ENCODE measurements at regions not wholly inside any gene's neighbourhood (a gene's known extent, or its start where the extent isn't known, plus 50 kb on each side); places are given as distances from the start of the nearest gene placed in this dataset.

DNA sequence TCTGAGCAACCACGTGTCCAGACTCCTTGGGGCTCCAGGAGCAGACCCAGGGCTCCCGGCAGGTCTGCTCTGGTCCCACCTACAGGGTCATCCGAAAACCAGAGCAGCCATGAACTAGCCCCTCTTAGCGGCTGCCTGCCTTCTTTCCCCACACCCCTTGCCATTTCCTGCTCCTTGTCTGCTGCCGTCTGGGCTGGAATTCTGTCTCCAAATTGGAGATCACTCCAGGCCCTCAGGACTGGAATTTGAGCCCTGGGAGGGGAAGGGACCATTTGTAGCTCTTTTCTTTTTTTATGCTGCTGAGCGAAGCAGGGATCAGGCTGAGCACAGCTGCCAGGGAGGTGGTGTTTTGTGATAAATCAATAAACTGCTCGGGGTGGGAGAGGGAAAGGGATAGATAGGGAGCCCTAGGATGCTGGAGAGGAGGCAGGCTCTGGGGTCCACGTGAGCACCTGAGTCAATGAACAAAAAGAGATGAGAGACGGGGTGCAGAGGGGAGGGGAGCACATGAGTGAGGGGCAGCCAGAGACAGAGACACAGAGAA, 257.5 kb downstream of the ENGASE start:
- no peak for DNase-seq (ENCODE audit: low read depth in 2 of 3, low spot score in 2 of 3)

DNA sequence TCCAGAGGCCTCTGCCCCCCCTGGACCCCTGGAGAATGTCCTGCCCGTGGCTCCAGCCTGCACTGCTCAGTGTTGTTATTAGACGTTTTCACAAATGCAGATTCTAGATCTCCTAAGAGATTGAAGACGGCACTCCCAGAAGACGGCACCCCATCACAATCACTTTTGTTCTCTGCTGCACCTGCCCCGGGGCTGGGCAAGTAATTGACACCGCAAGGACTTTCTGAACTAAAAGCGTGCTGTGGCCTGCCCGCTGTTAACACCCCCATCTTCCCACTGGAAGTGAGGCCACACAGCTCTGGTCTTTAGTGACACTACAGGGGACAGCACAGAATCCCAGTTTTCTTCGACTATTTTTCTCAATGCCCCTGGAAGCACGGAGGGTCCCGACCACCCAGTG, 256.9 kb downstream of the ENGASE start:
- DNase-seq (ENCODE audit: low read depth in 2 of 3, low spot score in 2 of 3) = no peak

DNA sequence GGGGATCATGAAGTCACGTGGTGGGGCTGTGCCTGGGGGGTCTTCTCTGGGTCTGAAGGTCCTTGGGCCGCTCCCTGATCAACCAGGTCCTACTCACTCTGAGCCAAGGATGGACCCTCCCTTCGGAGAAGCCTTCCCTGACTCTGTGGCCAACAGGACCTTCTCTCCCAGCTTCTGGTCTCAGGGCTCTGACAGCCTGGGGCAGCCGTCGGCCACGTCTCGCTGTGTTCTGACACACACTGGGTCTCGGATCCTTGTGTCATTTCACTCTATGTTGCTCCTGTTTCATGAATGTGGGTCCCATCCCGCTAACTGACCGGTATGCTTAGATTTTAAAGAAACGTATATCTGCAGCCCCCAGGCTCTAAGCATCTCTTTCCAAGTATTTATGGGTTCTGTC, 256.1 kb downstream of the ENGASE start:
- no peak for DNase-seq (ENCODE audit: low read depth in 2 of 3, low spot score in 2 of 3)

DNA sequence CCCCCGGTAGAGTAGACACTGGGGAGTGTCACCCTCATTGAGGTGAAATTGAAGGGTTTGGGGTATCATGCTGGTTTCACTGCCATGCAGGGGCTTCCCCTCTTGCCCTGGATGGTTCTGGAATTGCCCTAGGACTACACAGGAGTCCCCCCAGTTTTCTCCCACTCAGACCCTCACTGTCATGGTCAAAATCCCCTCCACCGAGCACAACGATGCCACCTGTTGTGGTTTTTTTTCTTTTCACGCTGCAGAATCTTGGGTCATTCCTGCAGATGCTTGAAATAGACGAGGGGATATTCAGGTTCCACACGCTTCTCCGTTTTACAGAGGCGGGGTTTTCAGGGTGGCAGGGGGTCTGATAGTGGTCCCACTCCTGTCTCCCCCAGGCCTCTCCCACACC, 255.6 kb downstream of the ENGASE start:
- no peak for DNase-seq (ENCODE audit: low read depth in 2 of 3, low spot score in 2 of 3)

DNA sequence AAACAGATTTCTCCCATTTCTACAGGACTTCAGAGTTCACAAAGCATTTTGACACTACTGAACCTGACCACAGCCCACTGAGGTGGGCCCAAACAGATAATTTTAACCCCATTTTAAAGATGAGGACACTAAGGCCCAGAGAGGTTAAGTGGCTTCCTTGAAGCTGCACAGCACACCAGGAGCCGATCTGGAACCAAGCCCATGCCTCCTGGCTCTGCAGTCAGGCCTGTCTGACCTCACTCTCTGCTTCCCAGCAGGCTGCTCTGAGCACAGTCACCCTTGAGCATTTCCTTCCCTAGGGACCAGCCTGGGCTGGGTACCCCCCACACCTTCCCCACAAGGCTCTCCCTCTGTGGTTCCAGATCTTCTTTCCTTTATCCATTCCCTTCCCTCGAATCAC, 252.2 kb downstream of the ENGASE start:
- no peak for DNase-seq (ENCODE audit: low read depth in 2 of 3, low spot score in 2 of 3)

DNA sequence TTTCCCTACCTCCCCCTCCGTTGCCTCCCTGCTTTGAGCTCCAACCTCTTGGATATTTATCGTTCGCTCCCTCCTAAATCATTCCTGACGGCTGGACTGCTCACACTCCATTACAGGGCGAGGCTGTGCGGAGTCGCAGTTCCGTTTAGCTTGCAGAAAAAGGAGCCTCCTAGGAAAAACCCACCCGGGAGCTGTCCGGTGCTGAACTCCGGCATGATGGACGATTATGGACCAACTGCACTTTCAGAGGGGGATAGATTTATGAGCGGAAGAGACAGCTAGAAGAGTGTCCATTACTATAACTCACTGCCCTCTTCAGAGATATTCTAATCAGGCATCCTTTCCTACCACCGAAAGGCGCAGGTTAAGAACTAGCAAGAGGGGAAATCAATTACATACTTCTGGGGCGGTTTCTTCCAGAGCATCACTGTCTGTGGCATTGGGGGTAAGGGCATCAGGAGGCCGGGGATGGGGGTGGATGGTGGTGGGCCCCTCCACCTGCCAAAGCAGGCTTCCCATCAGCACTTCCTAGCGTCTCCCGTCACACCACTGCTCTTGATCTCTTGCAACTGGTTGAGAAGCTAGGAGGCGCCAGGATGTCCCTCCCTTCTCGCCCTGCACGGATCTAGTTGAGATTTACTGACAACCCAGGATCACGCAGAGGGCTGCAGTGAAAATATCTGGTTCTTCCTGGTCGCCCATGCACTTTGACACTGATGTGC, 251.2 kb downstream of the ENGASE start:
- peak in 1 of 3 donors; percentile 29 for DNase-seq (ENCODE audit: low read depth in 2 of 3, low spot score in 2 of 3)

DNA sequence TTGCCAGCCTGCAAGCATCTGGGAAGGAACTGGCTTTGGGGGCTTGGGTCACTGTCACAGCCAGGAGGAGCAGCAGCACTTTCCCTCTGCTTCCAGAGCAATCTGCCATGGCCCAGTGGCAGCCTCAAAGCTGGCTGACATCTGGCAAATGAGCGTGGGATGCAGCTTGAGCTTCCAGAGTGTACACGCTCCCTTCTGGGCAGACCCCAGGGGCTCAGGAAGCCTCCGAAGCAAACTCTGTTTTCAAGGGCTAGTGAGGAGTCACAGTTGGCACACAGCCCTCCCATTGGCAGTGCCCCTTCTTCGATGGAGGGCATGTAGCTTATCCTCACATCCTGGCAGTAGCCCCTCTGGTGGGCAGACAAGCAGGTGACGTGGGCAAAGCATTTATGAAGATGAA, 249.6 kb downstream of the ENGASE start:
- DNase-seq (ENCODE audit: low read depth in 2 of 3, low spot score in 2 of 3) = no peak

DNA sequence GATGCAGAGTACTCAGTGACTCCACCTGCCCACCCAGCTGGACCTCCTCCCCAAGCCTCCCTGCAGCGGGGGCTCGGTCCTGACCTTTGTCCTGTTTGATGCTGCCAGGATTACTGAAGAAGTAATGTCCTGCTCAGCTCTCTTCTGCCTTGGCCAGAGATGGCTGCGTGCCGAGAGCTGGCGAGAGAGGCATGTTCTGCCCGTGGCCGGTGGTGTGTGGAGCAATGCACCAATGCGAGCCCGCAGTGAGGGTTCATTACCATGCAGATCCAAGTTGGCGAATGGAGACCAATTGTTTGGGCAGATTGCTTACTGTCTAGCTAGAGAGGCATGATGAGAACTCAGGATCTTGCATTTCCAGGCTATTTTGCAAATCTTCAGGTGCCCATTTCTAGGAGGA, 248.9 kb downstream of the ENGASE start:
- no peak for DNase-seq (ENCODE audit: low read depth in 2 of 3, low spot score in 2 of 3)

DNA sequence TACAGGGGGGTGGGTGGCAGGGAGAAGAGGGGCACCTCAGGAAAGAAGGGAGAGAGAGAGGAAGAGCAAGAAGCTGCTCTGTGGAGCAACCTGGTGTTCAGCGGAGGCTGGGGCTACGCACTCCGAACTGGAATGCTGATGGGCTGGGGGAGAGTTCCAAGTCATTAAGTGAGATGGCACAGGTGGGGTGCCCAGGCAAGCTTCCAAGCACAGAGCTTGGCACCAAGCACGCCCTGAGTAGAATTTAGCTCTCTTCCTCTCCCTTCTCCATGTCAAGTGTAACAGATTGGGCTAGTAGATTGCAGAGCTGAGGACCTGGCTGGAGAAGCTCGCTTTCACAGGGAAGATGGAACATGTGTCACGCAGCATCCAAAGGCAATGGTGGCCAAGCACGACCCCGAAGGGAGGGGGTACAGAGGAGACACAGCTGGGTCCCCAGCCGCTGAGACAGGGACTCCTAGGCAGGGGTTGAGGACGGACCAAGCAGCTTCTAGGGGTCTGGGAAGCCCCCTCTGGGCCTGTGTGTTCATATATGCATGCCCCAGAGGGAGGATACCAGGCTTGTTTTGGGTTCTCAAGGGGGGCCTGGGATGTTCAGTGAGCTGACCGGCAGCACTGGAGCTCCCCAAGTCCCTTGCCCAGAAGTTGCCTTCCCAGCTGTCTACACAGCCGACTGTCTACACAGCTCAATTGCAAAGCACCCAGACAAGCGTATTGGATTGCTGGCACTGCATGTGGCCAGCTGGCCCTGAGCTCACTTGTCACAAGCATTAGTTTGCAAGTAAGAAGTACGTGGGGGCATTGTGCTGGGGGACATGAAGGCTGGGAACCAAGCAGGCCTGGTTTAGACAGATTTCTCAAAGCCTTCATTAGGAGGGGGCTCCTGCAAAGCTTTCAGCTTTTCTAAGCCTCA, 247.8 kb downstream of the ENGASE start:
- no peak for DNase-seq (ENCODE audit: low read depth in 2 of 3, low spot score in 2 of 3)

DNA sequence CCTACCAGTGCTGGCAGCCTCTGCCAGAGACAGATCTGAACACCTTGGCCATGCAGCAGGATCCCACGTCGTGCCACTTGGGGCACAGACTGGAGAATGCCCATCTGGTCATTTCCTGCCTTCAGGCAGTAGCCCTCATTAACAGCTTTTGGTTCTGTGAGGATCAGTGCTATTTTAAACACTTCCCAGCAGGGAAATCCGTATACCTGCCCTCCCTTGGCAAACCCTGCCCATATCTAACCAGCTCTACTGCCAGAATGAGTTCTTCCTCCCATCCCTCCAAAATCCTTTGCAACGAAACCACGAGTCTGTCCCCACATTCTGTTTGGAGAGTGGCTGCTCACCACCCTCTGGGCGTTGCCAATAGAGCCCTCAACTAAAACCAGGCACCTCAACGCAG, 245.7 kb downstream of the ENGASE start:
- DNase-seq (ENCODE audit: low read depth in 2 of 3, low spot score in 2 of 3) = no peak

DNA sequence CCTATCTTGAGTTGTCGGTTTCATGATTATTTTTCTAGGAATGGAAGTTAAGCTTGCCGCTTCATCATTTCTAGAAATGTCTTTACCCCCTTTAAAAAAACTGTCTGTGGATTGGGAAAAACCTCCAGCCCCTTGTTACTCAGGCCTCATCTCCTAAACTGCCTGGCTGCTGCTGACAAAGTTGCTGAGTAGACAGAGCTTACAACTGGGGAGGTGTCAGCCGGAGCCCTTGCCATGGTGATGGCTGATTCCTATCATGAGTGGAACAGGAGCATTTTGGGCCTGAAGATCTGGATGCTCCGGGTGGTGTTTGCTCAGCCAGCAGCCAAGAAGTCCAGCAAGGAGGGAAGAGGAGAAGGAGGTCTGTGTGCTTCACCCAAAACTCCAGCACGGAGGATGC, 243.3 kb downstream of the ENGASE start:
- no peak for DNase-seq (ENCODE audit: low read depth in 2 of 3, low spot score in 2 of 3)

DNA sequence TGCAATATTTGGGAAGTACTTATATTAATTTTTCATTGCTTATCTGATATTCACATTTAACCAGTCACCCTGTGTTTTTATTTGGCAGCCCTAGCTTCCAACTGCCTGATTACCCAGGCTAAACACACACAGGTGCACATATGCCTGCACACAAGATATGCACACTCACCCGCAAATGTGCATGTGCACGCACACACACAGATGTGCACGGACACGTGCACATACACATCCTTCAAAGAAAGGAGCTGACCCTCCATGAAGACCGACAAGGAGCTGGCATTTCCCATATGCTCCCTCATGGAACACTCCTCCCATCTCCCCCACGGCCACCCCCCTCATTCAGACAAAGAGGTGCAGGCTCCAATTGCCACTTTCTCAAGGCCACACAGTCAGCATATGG, 242.2 kb downstream of the ENGASE start:
- DNase-seq (ENCODE audit: low read depth in 2 of 3, low spot score in 2 of 3) = no peak

DNA sequence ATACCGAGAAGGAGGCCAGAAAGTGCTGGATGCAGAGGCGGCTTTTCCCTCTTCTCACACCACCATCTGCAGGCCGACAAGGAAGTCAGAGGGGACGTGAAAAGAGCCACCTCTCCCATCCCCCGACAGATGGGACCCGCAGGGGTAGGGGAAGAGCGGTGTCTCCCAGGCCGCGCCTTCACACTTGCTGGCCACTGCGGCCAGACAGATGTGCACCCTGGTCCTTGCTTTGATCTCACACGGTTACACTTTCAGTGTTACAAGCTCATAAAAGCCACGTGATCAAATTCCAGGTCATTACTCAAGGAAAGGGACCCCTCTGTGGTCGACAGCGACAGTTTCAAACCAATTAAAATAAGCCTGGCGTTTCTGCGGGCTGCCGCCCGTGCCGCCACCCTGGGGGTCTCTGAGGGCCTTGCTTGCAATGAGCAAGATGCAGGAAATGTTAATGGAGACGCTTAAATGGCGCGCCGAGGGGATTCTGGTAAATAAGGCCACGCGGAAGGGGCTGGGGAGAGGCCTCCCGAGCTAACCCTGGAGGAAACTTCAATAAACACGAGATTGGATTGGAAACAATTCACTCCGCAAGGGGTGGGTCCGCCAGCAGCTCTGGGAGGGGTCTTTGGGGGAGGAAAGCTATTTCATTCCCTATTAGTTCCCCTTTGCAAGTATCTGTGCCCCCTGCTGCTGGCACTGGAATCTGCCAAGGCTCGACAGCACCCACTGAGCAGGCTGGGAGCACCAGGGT, 240.9 kb downstream of the ENGASE start:
- no peak for DNase-seq (ENCODE audit: low read depth in 2 of 3, low spot score in 2 of 3)

DNA sequence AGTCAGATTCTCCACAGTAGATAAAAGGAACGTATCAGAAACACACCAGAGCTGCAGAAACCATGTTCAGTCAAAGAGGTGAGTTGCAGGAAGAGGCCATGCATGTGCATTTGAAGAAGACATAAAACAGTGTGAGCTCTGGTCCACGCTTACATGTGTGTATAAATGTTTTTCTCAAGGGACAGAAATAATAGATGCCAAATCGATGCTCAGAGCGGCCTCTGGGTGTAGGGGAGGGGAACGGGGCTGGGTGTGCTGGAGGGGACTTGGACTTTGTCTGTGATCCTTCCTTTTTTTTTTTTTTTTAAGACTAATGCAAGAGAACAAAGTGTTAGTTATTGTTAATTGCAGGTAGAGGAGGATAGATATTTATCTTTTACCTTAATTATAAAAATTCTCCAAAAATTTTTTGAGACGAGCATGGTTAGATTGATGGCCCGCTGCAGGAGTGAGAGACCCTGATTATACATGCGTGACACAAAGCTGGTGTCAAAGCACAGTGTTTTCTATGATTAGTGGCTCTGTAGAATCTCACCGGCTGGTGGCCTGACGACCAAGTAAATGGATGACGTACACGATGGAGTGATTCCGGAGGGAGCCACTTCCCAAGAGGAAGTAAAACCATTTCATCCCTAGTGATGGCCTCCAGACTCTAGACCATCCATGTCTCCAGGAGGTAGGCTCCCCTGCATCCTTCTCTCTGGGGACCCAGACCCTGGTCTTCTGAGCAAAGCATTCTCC, 240.2 kb downstream of the ENGASE start:
- DNase-seq (ENCODE audit: low read depth in 2 of 3, low spot score in 2 of 3) = no peak

DNA sequence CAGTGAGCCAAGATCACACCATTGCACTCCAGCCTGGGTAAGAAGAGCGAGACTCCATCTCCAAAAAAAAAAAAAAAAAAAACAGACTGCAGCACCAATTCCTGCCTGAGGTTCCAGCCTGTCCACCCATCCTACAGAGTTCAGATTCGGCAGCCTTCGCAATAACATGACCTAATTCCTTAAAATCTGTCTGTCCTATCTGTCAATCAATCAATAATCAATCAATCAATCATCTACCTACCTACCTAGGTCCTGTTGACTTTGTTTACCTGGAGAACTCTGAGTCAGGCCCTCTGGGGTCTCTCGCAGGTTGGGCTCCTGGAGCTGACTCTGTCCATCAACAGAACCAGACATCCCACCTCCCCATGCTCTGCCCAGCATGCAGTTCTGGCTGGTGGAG, 236.7 kb downstream of the ENGASE start:
- no peak for DNase-seq (ENCODE audit: low read depth in 2 of 3, low spot score in 2 of 3)

DNA sequence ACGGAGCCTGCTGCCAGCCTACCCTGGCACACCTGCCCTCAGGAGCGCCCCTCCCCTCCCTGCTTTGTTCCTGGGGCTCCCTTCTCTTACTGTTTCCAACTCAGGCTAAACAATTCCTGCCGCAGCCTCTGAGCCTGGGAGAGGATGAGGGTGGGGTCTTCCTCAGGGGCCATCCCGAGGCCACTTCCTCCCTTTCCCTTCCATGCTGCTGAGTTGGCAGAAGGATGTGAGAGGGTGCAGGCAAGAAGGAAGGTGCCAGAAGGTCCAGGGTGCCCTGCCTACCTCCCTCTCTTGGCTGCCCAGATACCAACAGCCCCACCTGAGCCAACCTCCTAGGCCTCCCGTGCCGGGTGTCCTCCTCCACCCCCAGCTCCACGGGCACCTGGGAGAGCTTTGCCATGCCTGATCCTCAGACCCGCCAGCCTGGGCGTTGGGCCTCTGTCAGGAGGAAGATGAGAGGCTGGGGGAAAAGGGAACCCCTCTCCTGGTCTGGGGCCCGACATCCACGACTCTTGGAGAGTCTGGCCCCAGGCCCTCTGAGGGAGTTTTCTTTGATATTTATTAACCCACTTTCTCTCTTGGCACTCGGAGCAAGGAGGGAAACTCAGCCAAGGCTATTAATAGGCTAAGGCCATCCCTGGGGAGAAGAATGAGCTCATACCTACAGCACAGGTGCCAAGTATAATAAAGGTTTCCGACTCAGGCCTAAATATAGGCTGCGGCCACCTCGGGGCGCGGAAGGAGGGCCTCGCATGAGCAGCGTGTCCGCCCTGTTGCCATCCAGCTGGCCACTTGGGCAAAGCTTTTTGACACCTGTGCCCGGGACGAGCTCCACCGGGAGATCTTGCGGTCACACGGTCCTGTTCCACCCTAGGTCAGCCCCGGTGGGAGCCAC, 232.0 kb downstream of the ENGASE start:
- no peak for DNase-seq (ENCODE audit: low read depth in 2 of 3, low spot score in 2 of 3)

DNA sequence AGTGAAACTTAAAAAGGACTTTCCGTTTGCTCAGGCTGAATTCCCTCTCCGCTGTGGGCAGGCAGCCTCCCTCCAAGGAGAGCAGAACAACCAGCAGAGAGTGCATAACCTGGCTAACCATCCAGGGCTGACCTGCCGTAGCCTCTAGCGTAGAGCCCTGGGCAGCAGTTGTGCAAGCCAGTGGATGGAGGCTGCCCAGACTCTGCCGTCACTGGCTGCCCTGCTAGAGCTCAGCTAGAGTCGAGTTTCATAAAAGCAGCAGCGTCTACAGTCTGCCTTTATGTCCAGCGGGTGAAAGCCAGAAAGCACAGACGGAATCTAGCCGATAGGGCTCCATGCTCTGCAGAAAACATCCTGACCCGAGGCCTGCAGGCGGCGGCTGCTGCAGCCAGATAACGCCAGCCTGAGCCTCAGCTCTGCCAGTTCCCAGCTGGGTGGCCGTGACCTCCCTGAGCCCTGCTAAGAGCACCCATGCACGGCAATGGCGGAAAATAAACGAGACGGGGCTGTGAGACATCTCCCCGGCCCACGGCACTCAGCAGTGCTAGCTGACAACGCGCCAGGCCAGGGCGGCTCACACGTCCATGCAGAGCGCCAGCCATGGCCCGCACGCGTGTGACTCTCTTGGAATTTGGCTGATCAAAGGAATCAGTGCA, 231.3 kb downstream of the ENGASE start:
- DNase-seq (ENCODE audit: low read depth in 2 of 3, low spot score in 2 of 3) = no peak

DNA sequence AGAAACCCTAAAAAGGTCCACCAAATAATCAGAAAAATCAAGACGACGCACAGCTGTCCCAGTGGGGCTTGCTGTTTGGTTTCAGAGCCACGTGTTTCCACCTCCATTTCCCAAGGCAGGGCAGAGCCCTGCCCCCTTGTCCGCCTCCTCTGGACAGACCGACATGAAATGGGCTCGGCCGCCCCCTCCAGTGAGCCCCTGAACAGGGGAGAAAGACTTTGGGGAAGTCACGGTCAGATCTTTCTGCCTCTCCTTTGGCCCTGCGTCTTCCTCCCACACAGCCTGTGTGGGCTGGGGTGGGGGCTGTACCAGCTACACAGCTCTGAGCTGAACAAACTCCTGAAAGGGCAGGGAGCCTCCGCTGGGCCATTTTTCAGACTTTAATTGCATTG, 230.7 kb downstream of the ENGASE start:
- no peak for DNase-seq (ENCODE audit: low read depth in 2 of 3, low spot score in 2 of 3)

DNA sequence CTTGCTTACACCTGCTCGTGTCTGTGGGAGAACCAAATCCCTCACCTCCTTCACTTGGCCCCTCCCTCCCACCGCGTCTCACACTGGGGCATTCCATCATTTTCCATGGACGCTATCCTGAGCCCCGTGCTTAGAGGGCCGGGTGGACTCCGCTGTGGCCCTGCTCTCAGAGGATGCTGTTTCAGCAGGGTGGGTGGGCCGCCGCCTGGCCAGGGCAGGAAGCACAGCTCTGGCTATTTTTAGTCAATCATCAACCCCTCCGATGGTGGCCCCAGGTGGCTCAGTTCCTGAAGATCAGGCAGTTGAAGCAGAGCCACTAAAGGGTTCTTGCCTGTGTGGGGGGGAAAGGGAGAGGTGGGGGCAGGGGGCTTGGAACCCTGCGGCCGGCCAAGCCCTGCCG, 230.3 kb downstream of the ENGASE start:
- no peak for DNase-seq (ENCODE audit: low read depth in 2 of 3, low spot score in 2 of 3)

Measured in hematopoietic multipotent progenitor cell (in vitro differentiated cells).